ENCODE measurements at regions not wholly inside any gene's neighbourhood (a gene's known extent, or its start where the extent isn't known, plus 50 kb on each side); places are given as distances from the start of the nearest gene placed in this dataset.

GRCh38 chr3:197372047-197372661 lies 73.7 kb upstream of the DLG1 start:
- TF ChIP-seq CHD4 (IDR thresholded peaks at IDR 0.05; ENCODE audit: borderline replicate concordance, low read length), result no peak
- no peak for TF ChIP-seq MYC (CRISPR knock-in tag; IDR thresholded peaks at IDR 0.05; ENCODE audit: borderline replicate concordance)
- TF ChIP-seq SIN3A (IDR thresholded peaks at IDR 0.05; ENCODE audit: borderline replicate concordance, low read depth, low read length), result no peak
- TF ChIP-seq POLR2AphosphoS5 (IDR thresholded peaks at IDR 0.05; ENCODE audit: low read depth, low read length), result no peak
- TF ChIP-seq, protein P1, sequence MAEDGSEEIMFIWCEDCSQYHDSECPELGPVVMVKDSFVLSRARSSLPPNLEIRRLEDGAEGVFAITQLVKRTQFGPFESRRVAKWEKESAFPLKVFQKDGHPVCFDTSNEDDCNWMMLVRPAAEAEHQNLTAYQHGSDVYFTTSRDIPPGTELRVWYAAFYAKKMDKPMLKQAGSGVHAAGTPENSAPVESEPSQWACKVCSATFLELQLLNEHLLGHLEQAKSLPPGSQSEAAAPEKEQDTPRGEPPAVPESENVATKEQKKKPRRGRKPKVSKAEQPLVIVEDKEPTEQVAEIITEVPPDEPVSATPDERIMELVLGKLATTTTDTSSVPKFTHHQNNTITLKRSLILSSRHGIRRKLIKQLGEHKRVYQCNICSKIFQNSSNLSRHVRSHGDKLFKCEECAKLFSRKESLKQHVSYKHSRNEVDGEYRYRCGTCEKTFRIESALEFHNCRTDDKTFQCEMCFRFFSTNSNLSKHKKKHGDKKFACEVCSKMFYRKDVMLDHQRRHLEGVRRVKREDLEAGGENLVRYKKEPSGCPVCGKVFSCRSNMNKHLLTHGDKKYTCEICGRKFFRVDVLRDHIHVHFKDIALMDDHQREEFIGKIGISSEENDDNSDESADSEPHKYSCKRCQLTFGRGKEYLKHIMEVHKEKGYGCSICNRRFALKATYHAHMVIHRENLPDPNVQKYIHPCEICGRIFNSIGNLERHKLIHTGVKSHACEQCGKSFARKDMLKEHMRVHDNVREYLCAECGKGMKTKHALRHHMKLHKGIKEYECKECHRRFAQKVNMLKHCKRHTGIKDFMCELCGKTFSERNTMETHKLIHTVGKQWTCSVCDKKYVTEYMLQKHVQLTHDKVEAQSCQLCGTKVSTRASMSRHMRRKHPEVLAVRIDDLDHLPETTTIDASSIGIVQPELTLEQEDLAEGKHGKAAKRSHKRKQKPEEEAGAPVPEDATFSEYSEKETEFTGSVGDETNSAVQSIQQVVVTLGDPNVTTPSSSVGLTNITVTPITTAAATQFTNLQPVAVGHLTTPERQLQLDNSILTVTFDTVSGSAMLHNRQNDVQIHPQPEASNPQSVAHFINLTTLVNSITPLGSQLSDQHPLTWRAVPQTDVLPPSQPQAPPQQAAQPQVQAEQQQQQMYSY (CRISPR knock-in tag; IDR thresholded peaks at IDR 0.05), result no peak
- TF ChIP-seq CTCF (CRISPR knock-in tag; IDR thresholded peaks at IDR 0.05), result no peak
- no peak for TF ChIP-seq JUNB (CRISPR knock-in tag; IDR thresholded peaks at IDR 0.05; ENCODE audit: borderline replicate concordance)
- no peak for TF ChIP-seq ZNF549 (CRISPR knock-in tag; IDR thresholded peaks at IDR 0.05)
- TF ChIP-seq RNF2 (conservative IDR thresholded peaks at IDR 0.05; ENCODE audit: low read depth), result no peak
- no peak for TF ChIP-seq ZNF776 (CRISPR knock-in tag; IDR thresholded peaks at IDR 0.05)
- TF ChIP-seq ZC3H13 (CRISPR knock-in tag; IDR thresholded peaks at IDR 0.05), result no peak
- TF ChIP-seq, protein P2, sequence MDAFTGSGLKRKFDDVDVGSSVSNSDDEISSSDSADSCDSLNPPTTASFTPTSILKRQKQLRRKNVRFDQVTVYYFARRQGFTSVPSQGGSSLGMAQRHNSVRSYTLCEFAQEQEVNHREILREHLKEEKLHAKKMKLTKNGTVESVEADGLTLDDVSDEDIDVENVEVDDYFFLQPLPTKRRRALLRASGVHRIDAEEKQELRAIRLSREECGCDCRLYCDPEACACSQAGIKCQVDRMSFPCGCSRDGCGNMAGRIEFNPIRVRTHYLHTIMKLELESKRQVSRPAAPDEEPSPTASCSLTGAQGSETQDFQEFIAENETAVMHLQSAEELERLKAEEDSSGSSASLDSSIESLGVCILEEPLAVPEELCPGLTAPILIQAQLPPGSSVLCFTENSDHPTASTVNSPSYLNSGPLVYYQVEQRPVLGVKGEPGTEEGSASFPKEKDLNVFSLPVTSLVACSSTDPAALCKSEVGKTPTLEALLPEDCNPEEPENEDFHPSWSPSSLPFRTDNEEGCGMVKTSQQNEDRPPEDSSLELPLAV (CRISPR knock-in tag; conservative IDR thresholded peaks at IDR 0.05; ENCODE audit: low read depth), result no peak
- TF ChIP-seq NONO (IDR thresholded peaks at IDR 0.05), result no peak
- TF ChIP-seq NONO (CRISPR knock-in tag; conservative IDR thresholded peaks at IDR 0.05), result no peak

All from HepG2 (cell line).